ENCODE measurements at regions not wholly inside any gene's neighbourhood (a gene's known extent, or its start where the extent isn't known, plus 50 kb on each side); places are given as distances from the start of the nearest gene placed in this dataset.

- no TSS peak for BruUV-seq (replicated peaks)
- Histone ChIP-seq H2AFZ (ENCODE audit: low read length) (no peak overlapping the region), H3K4me2 (ENCODE audit: low read length) (no peak overlapping the region), H3K9me3 (ENCODE audit: low read length) (no peaks in the 10 kb centered on the region), H4K20me1 (ENCODE audit: insufficient read depth, low read length) (no peaks in the 10 kb centered on the region), H3K27ac (ENCODE audit: low read depth, low read length, poor library complexity, severe bottlenecking) (no peak overlapping the region), H3K4me1 (ENCODE audit: insufficient read depth, low read length, poor library complexity, severe bottlenecking) (no peaks in the 10 kb centered on the region), H3K79me2 (ENCODE audit: insufficient read depth, low read depth, low read length) (no peaks in the 10 kb centered on the region), H3K4me3 (ENCODE audit: low read depth, low read length, poor library complexity, severe bottlenecking) (no peak overlapping the region), H3K36me3 (ENCODE audit: insufficient read depth, low read length) (no peaks in the 10 kb centered on the region; the same call in 1 of the 2 replicates), H3K9me2 (ENCODE audit: insufficient read depth, low read length) (no peaks in the 10 kb centered on the region)
- CTCF ChIA-PET (ENCODE audit: unreplicated experiment), result no interaction called here
- TF ChIP-seq EZH2phosphoT487 (IDR thresholded peaks at IDR 0.05; ENCODE audit: borderline replicate concordance, low read depth, low read length), result no peak
- intact Hi-C loops (cut with micrococcal nuclease; ENCODE audit: unreplicated experiment), result no loop called here
- no peak for DNase-seq (ENCODE audit: low spot score)
- POLR2A ChIA-PET, result interaction anchor here (0.6 kb wide), 1 partner anchor 165 kb away, joined by 3 read pairs; no protein-coding TSS in a partner anchor
These were observed 95.7 kb upstream of the MAOA start for GRCh38 chrX:43560247-43560946.

- Histone ChIP-seq H3K9me2 (ENCODE audit: insufficient read depth, low read length) (no peaks in the 10 kb centered on the region), H3K36me3 (ENCODE audit: insufficient read depth, low read length) (no peaks in the 10 kb centered on the region), H2AFZ (ENCODE audit: low read length) (no peak overlapping the region), H3K79me2 (ENCODE audit: insufficient read depth, low read depth, low read length) (no peaks in the 10 kb centered on the region), H3K9me3 (ENCODE audit: low read length) (no peaks in the 10 kb centered on the region), H4K20me1 (ENCODE audit: insufficient read depth, low read length) (no peaks in the 10 kb centered on the region), H3K4me1 (ENCODE audit: insufficient read depth, low read length, poor library complexity, severe bottlenecking) (no peaks in the 10 kb centered on the region), H3K27ac (ENCODE audit: low read depth, low read length, poor library complexity, severe bottlenecking) (no peak overlapping the region), H3K4me3 (ENCODE audit: low read depth, low read length, poor library complexity, severe bottlenecking) (no peak overlapping the region), H3K4me2 (ENCODE audit: low read length) (no peak overlapping the region)
- DNase-seq (ENCODE audit: low spot score), result no peak
- CTCF ChIA-PET (ENCODE audit: unreplicated experiment), result no interaction called here
- intact Hi-C loops (cut with micrococcal nuclease; ENCODE audit: unreplicated experiment), result no loop called here
- TF ChIP-seq EZH2phosphoT487 (IDR thresholded peaks at IDR 0.05; ENCODE audit: borderline replicate concordance, low read depth, low read length), result no peak
- TF ChIP-seq CTCF (conservative IDR thresholded peaks at IDR 0.05; ENCODE audit: low read length), result no peak
- POLR2A ChIA-PET, result no interaction called here
- no TSS peak for BruUV-seq (replicated peaks)
These were observed 93.7 kb upstream of the MAOA start for GRCh38 chrX:43562372-43562771.

- POLR2A ChIA-PET, result no interaction called here
- Histone ChIP-seq H3K79me2 (ENCODE audit: insufficient read depth, low read depth, low read length) (no peaks in the 10 kb centered on the region), H3K4me1 (ENCODE audit: insufficient read depth, low read length, poor library complexity, severe bottlenecking) (no peaks in the 10 kb centered on the region), H4K20me1 (ENCODE audit: insufficient read depth, low read length) (no peaks in the 10 kb centered on the region), H3K27ac (ENCODE audit: low read depth, low read length, poor library complexity, severe bottlenecking) (no peak overlapping the region), H3K4me2 (ENCODE audit: low read length) (no peak overlapping the region), H3K36me3 (ENCODE audit: insufficient read depth, low read length) (no peaks in the 10 kb centered on the region), H2AFZ (ENCODE audit: low read length) (no peak overlapping the region), H3K9me2 (ENCODE audit: insufficient read depth, low read length) (no peaks in the 10 kb centered on the region), H3K9me3 (ENCODE audit: low read length) (no peaks in the 10 kb centered on the region), H3K4me3 (ENCODE audit: low read depth, low read length, poor library complexity, severe bottlenecking) (no peak overlapping the region)
- BruUV-seq (replicated peaks), result no TSS peak
- no peak for DNase-seq (ENCODE audit: low spot score)
- intact Hi-C loops (cut with micrococcal nuclease; ENCODE audit: unreplicated experiment), result no loop called here
- no peak for TF ChIP-seq CTCF (conservative IDR thresholded peaks at IDR 0.05; ENCODE audit: low read length)
- TF ChIP-seq EZH2phosphoT487 (IDR thresholded peaks at IDR 0.05; ENCODE audit: borderline replicate concordance, low read depth, low read length), result no peak
- CTCF ChIA-PET (ENCODE audit: unreplicated experiment), result no interaction called here
These were observed 91.1 kb upstream of the MAOA start for GRCh38 chrX:43564953-43565352.
